Stimulated activated CD4-positive, alpha-beta T cell treated with anti-CD3 and anti-CD28 coated beads, Interleukin-4, amount 100 ng/mL, for 4 hours (primary cell): ENCODE measurements at regions not wholly inside any gene's neighbourhood (a gene's known extent, or its start where the extent isn't known, plus 50 kb on each side); places are given as distances from the start of the nearest gene placed in this dataset.
A peak's percentile ranks its signal among the peaks of the same experiment; 100 is the strongest.
"Not testable (repeated sequence)": the region's sequence is repeated elsewhere in the genome, so short reads cannot be mapped to it uniquely, and the experiment has no call there.

Experiments
- DNase-seq, 2 experiments: peaks; one replicate each; pipeline ENCODE4 v3.0.0-alpha.2; 2020

DNA sequence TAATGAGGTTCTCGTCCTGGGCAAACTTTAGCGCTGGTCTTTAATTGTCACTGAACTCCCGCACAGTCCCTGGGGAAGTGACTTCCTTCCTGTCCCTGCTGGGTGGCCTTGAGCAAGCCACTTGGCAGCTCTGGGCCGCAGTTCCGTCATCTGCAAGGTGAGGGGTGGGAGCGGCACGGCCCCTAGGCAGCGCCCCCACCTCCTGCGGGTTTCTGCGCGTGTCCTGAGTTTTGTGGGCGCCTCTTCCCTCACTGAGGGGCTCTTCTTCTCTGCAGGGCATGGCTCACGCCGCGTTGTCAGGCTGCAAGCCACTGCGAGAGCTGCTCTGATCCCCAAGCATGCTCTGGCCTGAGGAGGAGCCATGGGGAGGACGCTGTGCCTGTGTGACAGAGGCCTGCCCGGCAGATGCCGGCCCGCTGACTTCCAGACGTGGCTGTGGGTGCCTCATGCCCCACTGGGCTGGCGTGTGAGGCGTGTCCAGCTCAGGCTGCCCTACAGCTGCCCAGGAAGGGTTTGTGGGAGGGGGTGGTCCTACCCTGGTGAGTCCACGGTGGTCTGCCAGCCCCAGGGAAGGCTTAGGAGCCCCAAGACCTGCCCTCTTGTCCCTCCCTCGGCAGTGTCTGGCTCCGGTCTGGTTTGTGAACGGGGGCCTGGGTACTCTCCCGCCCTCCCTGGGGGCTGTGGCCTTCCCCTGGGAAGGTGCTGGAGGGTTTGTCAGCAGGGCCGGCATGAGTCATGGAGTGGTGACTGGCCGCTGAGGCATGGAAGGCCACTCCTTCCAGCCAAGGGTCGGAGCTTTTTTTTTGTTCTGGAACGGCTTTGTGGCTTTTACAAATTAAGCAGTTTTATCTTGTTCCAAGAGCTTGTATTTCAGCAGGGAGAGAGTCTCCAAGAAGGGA lies 182.0 kb downstream of the SEC14L1 start:
- no peak for DNase-seq

DNA sequence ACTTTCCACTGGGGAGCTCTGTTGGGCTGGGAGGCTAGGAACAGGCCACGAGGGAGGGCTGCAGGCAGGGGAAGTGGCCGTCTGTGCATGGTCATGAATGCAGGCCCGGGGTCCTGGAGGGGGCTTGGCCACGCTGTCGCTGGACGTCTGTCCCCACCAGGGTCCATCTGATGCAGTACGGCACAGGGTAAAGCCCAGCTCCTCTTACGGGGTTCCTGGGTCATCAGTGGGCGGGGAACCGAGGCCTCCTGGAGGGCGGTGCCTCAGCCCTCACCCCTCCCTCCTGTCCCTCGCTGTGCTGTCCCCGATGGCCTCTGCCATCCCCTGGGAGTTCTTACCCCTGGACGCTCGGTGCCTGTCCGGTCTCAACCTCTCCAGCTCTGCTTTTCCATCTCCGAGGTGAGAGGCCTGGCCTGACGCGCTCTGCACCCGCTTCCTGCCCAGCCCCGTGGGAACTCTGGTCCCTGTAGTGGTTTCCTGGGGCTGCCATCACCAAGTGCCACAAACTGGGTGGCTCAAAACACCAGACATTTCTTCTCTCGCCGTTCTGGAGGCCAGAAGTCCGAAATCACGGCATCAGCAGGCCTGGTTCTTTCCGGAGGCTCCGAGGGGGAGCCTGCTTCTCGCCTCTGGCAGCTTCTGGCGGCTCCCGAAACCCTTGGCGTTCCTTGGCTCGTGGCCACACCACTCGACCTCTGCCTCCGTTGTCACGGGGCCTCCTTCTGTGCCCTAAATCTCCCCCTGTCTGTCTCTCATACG lies 182.8 kb downstream of the SEC14L1 start:
- no peak for DNase-seq

DNA sequence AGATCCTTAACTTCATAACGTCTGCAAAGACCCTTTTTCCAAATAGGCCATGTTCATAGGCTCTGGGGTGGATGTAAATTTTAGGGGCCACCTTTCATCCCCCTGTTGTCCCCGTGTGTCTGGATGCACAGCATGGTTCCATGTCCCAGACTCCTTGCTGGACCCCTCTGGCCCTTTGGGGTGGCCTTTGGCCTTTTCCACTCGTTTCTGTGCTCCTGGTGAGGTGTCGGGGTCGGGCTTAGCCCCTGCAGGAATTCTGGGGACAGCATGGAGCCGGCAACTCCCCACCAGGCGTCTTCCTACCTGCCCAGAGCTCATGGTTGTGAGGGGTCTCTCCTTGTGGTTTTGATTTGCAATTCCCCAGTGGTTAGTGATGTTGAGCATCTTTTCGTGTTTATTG lies 183.5 kb downstream of the SEC14L1 start:
- no peak for DNase-seq

DNA sequence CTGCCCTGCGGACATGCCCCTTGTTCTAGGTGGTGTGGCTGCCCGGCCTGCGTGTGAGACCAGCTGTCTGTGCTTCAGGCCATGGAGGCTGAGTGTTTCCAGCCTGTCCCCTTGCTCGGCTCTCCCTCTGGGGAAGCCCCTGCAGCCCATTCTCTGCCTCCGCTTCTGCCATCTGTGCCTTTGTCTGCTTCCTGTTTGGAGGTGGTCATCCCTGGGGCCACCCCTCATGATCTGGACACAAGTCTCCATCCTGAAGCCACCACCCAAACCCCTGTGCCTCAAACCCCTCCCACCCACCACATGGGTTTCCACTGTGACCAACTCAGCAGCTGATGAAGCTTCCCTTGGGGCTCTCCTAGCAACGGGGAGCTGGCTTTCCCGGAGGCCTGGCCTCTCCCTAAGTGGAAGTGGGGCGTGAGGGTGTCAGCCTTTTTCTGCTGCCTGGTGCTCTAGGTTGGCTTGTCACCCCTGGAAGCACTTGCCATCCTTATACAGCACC lies 184.9 kb downstream of the SEC14L1 start:
- DNase-seq: no peak

DNA sequence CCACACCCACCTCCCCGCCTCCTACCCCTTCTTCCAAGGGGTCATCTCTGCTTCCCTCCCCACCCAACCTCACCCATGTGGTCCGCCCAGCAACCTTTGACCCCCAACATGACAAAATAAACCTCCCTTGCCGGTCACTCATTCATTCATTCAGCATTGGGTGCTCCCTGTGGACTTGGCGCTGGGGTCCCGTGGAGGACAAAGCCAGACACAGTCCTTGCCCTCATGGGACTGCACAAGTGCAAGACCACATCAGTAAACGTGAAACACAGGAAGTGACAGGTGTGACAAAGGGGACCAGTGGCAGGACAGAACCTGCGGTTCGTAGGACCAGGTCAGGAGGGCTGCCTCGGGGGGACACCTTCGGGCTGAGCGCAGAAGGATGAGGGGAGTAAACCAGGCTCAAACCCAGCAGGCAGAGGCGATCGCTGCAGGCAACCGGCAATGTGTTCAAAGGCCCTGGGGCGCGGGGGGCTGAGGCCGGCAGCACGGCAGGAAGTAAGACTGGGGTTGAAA lies 185.4 kb downstream of the SEC14L1 start:
- no peak for DNase-seq

DNA sequence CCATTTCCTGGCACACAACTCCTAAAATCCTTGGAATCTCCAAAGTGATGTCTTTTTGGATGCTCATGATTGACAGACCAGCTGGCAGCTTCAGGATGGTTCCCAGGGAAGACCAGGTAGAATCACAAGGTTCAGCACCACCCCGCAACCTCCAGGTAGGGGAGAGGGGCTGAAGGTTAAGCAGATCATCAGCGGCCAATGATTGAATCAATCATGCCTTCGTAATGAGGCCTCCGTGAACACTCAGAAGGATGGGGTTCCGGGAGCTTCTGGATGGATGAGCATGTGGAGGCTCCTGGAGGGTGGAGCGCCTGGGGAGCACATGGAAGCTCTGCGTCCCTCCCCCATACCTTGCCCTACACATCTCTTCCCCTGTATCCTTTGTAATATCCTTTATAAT lies 185.9 kb downstream of the SEC14L1 start:
- DNase-seq: no peak

DNA sequence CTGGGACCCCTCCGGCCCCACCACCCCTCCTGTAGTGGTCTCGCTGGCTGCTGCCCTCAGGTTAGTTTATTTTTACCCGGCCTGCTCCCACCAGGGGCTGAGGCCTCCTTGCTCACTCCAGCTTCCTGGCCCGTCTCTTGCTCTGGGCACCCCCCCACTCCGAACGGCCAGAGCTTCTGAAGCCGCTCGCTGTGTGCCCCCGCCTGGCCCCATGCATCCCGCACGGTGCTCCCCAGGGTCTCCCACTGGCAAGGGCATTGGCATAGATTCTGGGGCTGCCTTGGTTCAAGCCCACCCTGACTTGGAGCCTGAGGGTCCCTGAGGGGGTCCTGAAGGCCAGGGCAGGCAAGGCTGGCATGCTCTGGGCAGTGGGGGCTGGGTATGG lies 186.4 kb downstream of the SEC14L1 start:
- DNase-seq: no peak

DNA sequence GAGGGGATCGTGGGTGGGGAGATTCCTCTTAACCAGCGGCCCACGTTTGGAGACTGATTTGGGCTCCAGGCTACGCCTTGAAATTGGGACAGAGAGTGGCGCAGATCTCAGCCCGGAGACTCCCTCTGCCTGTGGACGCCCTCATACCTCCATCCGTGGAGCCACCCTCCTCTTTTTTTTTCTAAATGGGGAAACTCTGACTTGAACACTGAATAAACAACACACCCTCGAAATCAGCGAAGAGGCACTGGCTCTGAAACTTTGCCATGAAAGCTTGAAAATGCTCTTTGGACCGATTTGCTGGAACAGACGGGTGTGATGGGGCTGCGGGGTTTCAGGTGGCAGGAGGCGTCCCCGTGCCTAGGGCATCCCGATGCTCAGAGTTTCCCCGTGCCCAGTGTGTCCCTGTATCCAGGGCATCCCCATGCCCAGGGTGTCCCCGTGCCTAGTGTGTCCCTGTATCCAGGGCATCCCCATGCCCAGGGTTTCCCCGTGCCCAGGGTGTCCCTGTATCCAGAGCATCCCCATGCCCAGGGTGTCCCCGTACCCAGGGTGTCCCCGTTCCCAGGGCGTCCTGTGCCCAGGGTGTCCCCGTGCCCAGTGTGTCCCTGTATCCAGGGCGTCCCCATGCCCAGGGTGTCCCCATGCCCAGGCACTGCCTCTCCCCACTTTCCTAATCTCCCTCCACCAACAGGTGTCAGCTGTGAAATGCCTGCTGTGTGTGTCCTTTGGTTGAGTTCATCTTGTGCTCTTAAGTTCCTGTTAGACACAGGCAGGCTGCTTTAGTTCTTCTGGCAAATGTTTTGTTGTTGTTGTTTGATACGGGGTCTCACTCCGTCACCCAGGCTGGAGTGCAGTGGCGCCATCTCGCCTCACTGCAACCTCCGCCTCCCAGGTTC lies 187.0 kb downstream of the SEC14L1 start:
- DNase-seq: no peak

DNA sequence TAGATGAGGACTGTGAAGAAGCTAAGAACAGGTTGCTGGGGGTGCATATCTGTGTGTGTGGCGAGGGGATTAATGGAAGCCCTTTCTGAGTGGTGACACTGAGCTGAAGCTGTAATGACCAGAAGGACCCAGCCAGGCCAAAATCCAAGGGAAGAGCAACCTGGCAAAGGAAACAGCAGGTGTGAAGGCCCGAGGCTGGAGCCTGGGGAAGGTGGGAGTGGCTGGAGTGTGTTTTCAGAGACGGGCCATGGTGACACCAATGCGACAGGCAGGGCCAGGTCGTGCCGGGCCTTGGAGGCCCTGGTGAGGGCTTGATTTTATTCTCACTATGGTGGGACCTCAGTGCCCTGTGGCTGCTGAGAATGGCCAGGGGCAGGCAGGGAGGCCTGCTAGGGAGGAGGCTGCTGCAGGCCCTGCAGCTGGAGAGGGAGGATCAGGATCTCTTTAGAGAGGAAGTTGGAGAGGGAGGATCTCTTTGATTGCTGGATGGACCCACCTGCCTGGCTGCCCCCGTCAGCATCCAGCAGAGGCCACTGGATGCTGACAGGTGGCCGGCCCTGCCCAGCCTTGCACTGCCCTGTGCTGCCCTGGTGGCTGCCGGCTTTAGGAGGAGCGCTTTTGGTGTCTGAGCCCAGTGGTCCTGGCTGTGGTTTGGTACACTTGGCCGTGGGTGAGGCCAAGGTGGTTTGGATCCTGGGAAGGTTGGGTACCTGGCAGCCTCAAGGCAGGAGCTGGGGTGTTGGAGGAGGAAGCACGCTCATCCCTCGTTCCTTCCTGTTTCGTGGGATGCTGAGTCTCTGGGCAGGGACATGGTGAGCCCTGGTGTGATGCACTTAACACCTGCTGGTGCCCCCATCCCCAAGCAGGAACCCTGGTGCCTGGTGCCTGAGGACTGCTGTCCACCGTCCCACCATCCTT lies 188.3 kb downstream of the SEC14L1 start:
- DNase-seq: no peak

DNA sequence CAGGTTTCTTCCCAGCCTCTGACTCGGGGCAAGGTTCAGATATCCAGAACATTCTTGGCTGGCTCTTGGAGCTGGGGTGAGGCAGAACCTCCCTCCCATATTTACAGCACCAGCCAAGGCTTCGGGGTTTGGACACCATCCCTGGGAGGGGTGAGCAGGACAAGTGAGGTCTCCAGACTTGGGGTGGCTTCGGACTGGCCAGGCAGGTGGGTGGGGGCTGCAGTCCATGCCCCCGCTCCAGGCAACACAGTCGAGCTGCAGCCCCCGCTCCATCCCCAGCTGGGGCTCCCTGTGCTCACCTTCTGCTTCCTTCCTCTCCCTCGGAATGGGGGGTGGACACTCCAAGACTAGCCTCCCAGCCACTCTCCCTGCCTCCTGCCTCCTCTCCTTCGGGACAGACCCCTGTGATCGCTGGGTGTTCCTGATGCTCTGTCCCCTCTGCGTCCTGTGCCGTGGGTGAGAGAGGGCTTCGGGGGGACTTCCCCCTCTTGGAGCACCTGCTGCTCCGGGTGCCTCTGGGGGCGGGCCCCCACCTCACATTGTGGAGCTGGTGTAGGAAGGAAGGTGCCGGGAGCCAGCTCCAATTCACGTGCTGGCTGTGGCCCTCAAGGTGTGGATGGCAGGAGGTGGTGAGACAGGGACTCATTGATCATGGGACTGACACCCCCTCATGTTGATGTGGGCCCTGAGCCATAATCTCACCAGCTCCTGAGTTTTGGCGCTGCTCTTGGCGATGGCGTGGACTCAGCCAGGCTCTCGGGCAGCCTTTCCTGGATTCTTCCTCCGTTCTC lies 189.2 kb downstream of the SEC14L1 start:
- DNase-seq: no peak

DNA sequence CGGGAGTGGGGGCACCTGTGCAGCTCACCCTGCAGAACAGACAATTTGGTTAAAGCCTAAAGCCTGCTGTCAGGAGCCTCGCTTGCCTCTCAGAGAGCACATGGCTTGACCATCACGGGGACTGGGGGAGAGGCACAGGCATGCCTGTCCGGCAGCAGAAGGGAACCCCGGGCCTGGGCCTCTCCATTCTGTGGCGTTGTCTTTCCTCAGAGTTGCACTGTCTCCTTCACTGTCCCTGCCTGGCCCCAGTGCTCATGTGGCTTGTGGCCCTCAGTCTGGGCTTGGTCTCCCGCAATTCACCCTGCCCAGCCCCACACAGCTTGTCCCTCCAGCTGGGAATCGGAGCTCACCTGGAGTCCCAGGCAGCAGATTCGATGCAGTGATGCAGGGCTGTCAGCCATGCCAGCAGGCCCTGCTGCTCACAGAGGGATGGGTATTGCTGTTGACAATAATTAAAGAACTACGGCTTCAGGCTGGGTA lies 189.9 kb downstream of the SEC14L1 start:
- no peak for DNase-seq

DNA sequence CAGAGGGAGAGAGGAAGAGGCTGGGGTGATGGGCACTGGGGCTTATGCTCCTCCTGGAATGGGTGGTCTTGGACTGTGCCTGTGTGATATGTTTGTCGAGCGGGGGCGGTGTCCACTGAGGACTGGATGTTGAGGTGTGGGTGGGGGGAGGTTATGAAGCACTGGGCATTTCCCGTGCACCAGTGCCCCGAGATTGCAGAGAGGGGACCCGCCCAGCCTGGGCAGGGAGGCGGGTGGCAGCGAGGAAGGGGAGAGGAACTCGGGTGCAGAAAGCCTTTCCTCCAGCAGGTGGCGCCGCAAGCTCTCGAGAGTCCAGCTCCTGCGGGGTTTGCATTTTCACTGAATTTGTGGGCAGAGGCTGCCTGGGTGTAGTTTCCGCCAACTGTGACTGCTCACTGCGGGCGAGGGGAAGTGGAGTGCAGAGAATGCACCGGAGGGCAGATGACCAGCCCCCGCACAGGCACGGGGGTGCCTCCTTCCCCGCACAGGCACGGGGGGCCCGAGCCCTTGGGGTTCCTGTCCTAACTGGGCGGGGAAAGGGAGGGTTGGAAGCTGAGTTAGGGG lies 190.6 kb downstream of the SEC14L1 start:
- peak; percentile 91 to 97 for DNase-seq

DNA sequence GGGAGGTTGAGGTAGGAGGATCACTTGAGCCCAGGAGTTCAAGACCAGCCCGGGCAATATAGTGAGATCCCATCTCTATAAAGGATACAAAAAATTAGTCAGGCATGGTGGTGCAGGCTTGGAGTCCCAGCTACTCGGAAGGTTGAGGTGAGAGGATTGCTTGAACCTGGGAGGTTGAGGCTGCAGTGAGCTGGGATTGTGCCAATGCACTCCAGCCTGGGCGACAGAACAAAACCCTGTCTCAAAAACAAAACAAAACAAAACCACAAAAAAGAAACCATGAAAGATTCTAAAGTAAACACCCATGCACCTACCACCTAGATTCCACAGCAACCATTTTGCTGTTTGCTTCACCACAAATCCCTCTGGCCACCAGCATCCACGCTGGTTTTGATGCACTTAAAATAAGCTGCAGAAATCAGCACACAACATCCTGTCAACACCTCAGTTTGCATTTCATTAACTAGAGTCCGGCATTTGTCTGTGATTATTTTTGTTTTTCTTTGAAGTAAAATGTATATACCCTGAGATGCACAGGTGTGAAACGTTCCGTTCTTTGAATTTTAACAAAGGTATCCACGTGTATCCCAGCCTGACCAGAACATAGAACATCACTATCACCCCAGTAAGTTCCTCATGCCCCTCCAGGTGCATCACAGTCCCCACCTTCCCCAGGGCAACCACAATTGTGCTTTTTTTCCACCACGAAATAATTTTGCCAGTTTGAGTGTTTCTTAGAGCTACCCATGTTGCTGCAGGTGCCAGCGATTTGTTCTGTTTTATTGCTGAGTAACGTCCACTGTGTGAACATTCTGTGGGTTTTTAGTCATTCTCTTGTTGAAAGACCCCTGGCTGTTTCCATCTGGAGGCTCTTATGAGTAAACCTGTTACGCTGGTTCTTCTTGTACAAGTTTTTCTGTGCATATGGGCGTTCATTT lies 191.5 kb downstream of the SEC14L1 start:
- DNase-seq: peak in 1 of 2 experiments; percentile 28

DNA sequence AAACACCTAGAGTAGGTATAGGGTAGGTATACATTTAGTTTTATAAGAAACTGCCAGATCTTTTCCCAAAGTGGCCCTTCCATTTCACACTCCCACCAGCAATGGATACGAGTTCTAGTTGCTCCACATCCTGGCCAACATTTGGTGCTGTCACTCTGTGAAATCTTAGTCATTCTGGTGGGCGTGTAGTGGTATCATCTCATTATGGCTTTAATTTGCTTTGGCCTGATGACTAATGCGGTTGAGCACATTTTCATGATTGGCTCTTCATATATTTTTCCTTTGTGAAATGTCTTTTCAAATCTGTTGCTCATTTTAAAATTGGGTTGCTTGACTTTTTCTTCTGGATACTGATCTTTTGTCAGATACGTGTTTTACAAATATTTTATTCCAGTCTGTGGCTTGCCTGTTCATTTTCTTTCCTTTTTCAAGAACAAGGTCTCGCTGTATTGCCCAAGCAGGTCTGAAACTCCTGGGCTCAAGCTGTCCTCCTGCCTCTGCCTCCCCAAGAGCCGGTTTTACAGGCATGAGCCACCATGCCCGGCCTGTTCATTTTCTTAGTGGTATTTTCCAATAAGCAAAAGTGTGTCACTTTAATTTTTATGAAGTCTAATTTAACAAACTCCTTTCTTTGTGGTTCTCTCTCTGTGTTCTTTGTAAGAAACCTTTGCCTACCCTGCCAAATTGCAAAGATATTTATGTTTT lies 192.4 kb downstream of the SEC14L1 start:
- peak in 1 of 2 experiments; percentile 53 for DNase-seq

DNA sequence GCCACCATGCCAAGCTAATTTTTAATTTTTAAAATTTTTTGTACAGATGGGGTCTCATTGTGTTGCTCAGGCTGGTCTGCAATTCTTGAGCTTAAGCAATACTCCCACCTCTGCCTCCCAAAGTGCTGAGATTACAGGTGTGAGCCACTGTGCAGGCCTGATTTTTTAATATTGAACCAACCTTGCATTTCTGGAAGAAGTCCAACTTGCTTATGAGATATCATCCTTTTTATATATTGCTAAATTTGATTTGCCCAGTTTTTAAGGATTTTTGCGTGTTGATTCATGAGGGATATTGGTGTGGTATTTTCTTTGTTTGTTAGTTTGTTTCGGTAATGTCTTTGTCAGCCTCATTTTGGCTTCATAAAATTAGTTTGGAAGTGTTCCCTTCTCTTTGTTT lies 196.4 kb downstream of the SEC14L1 start:
- no peak for DNase-seq

DNA sequence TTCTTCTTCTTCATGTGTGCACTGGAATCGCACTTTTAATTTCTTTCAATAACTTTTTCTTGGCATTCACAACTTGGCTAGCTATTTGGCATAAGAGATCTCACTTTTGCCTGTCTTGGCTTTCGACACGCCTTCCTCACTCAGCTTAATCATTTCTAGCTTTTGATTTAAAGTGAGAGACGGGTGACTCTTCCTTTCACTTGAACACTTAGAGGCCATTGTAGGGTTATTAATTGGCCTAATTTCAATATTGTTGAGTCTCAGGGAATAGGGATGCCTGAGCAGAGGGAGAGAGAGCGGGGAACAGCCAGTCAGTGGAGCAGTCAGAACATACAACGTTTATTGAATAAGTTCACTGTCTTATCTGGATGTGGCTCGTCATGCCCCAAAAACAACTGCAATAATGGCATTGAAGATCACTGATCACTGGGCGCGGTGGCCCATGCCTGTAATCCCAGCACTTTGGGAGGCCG lies 200.3 kb downstream of the SEC14L1 start:
- no peak for DNase-seq

DNA sequence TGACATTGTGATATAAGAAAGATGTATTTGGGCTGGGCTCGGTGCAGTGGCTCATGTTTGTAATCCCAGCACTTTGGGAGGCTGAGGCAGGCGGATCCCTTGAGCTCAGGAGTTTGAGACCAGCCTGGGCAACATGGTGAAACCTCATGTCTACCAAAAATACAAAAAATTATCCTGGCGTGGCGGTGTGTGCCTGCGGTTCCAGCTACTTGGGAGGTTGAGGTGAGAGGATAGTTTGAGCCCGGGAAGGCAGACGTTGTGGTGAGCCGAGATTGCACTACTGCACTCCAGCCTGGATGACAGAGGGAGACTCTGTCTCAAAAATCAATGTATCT lies 201.9 kb downstream of the SEC14L1 start:
- not testable (repeated sequence) for DNase-seq
